ENCODE measurements at regions not wholly inside any gene's neighbourhood (a gene's known extent, or its start where the extent isn't known, plus 50 kb on each side); places are given as distances from the start of the nearest gene placed in this dataset.

DNA sequence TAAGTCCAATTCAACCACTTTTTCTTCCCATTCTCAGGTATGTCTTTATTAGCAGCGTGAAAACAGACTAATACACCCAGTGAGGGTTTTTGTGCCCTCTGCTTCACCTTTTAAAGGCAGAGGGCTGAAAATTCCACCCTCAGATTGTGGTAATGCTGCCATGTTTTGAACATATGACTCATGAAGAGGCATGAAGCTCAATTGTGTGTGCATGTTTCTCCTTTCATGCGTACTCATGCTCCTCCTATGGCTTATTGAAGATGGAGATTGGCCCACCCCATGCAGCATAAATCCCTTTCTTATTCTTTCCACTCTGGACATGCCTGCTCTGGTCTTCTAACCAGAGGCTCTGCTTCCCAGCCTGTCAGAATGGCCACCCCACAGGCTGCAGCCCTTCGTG is 168.0 kb upstream of the PRKCQ start:
- Histone ChIP-seq H3K4me1 (ENCODE audit: control insufficient read depth in 1 of 2, extremely low read depth in 1 of 2, insufficient read depth in 2 of 2, low read length in 2 of 2) (no peaks in the 10 kb centered on the region), H3K27me3 (replicated peaks in 1 of 2; ENCODE audit: control insufficient read depth in 2 of 2, extremely low read depth in 1 of 2, insufficient read depth in 2 of 2, low read length in 1 of 2) (peaks cover 0 to 3% of the 10 kb centered on the region in 2 experiments), H3K27ac (ENCODE audit: low read length) (no peak overlapping the region), H3K4me3 (ENCODE audit: control insufficient read depth in 1 of 2, extremely low read depth in 1 of 2, low read length in 1 of 2) (no peak overlapping the region), H3K36me3 (ENCODE audit: control insufficient read depth in 2 of 2, extremely low read depth in 1 of 2, insufficient read depth in 1 of 2, low read length in 1 of 2) (no peaks in the 10 kb centered on the region), H3K9me3 (no peaks in the 10 kb centered on the region)
- Mint-ChIP-seq H3K4me1 (no peaks in the 10 kb centered on the region), H3K27me3 (peaks cover 13 to 21% of the 10 kb centered on the region in 2 donors), H3K4me3 (no peak overlapping the region), H3K27ac (no peak overlapping the region), H3K36me3 (no peaks in the 10 kb centered on the region), H3K9me3 (peaks cover 3 to 5% (median 4%) of the 10 kb centered on the region in 3 donors)
- DNase-seq (no peak), ATAC-seq (replicated peaks in 1 of 4) (no peak)
- WGBS (ENCODE audit: insufficient coverage): 74% methylated on average over 2 of the region's 3 CpGs
- ChIA-PET POLR2A (no interaction called here), CTCF (no interaction called here)

DNA sequence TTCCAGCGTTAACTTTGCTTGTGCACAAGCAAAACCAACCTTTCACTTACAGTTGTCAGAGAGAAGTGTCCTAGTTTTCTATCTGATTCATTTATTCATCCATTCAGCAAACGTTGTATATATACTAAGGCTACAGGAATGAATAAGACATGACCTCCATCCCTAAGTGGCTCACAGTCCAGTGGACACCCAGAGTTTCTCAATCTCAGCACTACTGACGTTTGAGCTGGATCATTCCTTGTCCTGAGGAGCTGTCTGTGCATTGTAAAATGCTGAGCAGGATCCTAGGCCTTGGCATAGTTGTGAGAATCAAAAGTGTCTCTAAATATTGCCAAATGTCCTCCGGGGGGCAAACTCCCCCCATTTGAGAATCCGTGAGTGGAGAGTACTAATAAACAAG is 166.7 kb upstream of the PRKCQ start:
- H3K4me3 ChIP-seq (ENCODE audit: control insufficient read depth in 1 of 2, extremely low read depth in 1 of 2, low read length in 1 of 2): no peak overlapping the region
- Mint-ChIP-seq H3K4me3 (no peak overlapping the region), H3K4me1 (no peaks in the 10 kb centered on the region), H3K36me3 (no peaks in the 10 kb centered on the region), H3K27ac (no peak overlapping the region), H3K9me3 (peaks cover 3 to 5% (median 4%) of the 10 kb centered on the region in 3 donors), H3K27me3 (peaks cover 13 to 21% of the 10 kb centered on the region in 2 donors)
- H3K4me1 ChIP-seq (ENCODE audit: control insufficient read depth in 1 of 2, extremely low read depth in 1 of 2, insufficient read depth in 2 of 2, low read length in 2 of 2): no peaks in the 10 kb centered on the region
- no peaks in the 10 kb centered on the region for H3K9me3 ChIP-seq
- no peak overlapping the region for H3K27ac ChIP-seq (ENCODE audit: low read length)
- ChIA-PET CTCF (no interaction called here), POLR2A (no interaction called here)
- ATAC-seq (replicated peaks in 1 of 4) (no peak), DNase-seq (no peak)
- peaks cover 0 to 3% of the 10 kb centered on the region in 2 experiments for H3K27me3 ChIP-seq (replicated peaks in 1 of 2; ENCODE audit: control insufficient read depth in 2 of 2, extremely low read depth in 1 of 2, insufficient read depth in 2 of 2, low read length in 1 of 2)
- WGBS (ENCODE audit: insufficient coverage): 86% methylated on average over 4 of the region's 5 CpGs
- no peaks in the 10 kb centered on the region for H3K36me3 ChIP-seq (ENCODE audit: control insufficient read depth in 2 of 2, extremely low read depth in 1 of 2, insufficient read depth in 1 of 2, low read length in 1 of 2)

DNA sequence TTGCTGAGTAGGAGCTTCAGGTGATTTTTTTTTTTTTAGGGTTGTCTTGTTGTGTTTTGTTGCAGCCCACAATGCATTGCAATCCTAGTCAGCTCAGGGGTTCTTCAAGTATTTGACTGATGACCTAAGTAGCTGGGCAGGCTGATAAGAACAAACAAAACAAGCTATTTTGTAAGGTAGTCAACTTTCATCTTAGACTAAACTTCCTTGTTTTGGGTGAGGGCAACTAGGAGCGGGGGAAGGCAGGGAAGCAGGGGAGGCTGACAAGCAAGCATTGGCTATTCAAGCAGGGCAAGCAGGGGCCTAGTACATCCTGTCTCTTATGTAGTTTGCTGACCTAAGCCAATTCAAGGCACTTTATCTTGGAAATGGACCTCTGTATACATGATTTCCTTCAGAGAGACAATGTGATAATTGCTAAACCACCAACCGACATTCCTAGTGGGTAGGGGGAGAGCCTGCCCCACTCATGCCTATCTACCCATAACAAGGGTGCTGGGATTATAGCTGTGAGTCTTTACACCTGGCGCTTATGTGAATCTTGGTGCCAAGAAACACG is 163.3 kb upstream of the PRKCQ start:
- 86% methylated on average over 1 of the region's 4 CpGs for WGBS (ENCODE audit: insufficient coverage)
- CTCF ChIA-PET: no interaction called here

DNA sequence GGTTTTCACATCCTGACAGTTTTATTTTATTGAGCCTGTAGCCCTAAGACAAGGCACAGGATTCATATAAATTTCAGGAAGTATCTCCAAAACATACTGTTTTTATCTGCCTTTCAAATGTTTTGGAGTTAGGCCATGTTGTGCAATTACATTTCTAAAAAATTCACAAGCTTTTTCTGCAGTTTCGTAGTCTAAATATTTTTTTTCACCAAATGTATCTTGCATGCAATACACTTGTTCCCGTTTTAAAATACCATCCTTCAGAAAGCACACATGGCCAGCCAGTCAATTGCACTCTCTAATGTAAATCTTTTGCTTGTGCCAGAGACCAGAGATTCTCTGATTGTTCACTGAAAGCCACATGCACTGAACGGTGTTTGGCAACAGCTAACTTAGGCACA is 161.5 kb upstream of the PRKCQ start:
- POLR2A ChIA-PET: no interaction called here
- 57% methylated on average over 1 of the region's 3 CpGs for WGBS (ENCODE audit: insufficient coverage)
- Mint-ChIP-seq H3K4me1 (peaks cover 0 to 3% (median 0%) of the 10 kb centered on the region in 3 donors), H3K36me3 (no peaks in the 10 kb centered on the region), H3K4me3 (no peak overlapping the region), H3K27me3 (peaks cover 4 to 19% of the 10 kb centered on the region in 2 donors), H3K9me3 (no peaks in the 10 kb centered on the region), H3K27ac (no peak overlapping the region)
- Histone ChIP-seq H3K9me3 (no peaks in the 10 kb centered on the region), H3K4me3 (ENCODE audit: control insufficient read depth in 1 of 2, extremely low read depth in 1 of 2, low read length in 1 of 2) (no peak overlapping the region), H3K27me3 (replicated peaks in 1 of 2; ENCODE audit: control insufficient read depth in 2 of 2, extremely low read depth in 1 of 2, insufficient read depth in 2 of 2, low read length in 1 of 2) (peaks cover 0 to 30% of the 10 kb centered on the region in 2 experiments), H3K36me3 (ENCODE audit: control insufficient read depth in 2 of 2, extremely low read depth in 1 of 2, insufficient read depth in 1 of 2, low read length in 1 of 2) (no peaks in the 10 kb centered on the region), H3K27ac (ENCODE audit: low read length) (no peak overlapping the region), H3K4me1 (ENCODE audit: control insufficient read depth in 1 of 2, extremely low read depth in 1 of 2, insufficient read depth in 2 of 2, low read length in 2 of 2) (peaks cover 0 to 3% of the 10 kb centered on the region in 2 experiments)
- no peak for DNase-seq
- no peak for ATAC-seq (replicated peaks in 1 of 4)
- CTCF ChIA-PET: no interaction called here

More for the DNA sequence above, 163.3 kb upstream of the PRKCQ start:
- H3K27me3 Mint-ChIP-seq: peaks cover 8 to 22% of the 10 kb centered on the region in 2 donors
- no peaks in the 10 kb centered on the region for H3K36me3 Mint-ChIP-seq
- Histone ChIP-seq H3K4me1 (ENCODE audit: control insufficient read depth in 1 of 2, extremely low read depth in 1 of 2, insufficient read depth in 2 of 2, low read length in 2 of 2) (peaks cover 0 to 2% of the 10 kb centered on the region in 2 experiments), H3K36me3 (ENCODE audit: control insufficient read depth in 2 of 2, extremely low read depth in 1 of 2, insufficient read depth in 1 of 2, low read length in 1 of 2) (no peaks in the 10 kb centered on the region), H3K9me3 (no peaks in the 10 kb centered on the region), H3K27ac (ENCODE audit: low read length) (no peak overlapping the region), H3K4me3 (ENCODE audit: control insufficient read depth in 1 of 2, extremely low read depth in 1 of 2, low read length in 1 of 2) (no peak overlapping the region), H3K27me3 (replicated peaks in 1 of 2; ENCODE audit: control insufficient read depth in 2 of 2, extremely low read depth in 1 of 2, insufficient read depth in 2 of 2, low read length in 1 of 2) (peaks cover 0 to 16% of the 10 kb centered on the region in 2 experiments)
- no peak overlapping the region for H3K4me3 Mint-ChIP-seq
- no peaks in the 10 kb centered on the region for H3K4me1 Mint-ChIP-seq
- no peaks in the 10 kb centered on the region for H3K9me3 Mint-ChIP-seq
- no peak for ATAC-seq (replicated peaks in 1 of 4)
- POLR2A ChIA-PET: interaction anchor here in 1 of 2 donors (0.6 kb wide), 1 partner anchor 14 kb away, joined by 3 read pairs; no protein-coding TSS in a partner anchor
- no peak overlapping the region for H3K27ac Mint-ChIP-seq
- DNase-seq: no peak

DNA sequence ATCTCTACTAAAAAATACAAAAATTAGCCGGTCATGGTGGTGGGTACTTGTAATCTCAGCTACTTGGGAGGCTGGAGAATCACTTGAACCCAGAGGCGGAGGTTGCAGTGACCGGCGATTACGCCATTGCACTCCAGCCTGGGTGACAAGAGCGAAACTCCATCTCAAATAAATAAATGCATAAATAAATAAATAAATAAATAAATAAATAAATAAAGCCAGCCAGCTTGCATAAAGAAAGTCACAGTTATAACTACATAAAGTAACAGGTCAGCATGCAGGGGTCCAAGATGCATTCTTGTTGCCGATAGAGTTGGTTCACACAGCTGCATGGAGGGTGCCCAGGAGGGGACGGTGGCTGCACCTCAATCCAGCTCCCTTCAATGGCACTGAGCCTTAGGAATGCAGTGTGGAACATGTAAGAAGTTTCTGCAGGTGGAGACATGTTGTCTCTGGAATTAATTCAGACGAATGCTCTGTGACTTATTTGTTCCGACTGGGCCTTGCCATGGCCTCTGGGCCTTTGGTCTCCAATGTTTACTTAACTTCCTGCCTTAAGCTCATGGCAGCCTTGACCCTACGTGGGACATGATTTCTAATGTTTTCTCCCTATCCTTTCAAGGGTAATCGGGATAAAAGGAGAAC is 159.6 kb upstream of the PRKCQ start:
- Histone ChIP-seq H3K27me3 (replicated peaks in 1 of 2; ENCODE audit: control insufficient read depth in 2 of 2, extremely low read depth in 1 of 2, insufficient read depth in 2 of 2, low read length in 1 of 2) (peaks cover 0 to 38% of the 10 kb centered on the region in 2 experiments), H3K4me1 (ENCODE audit: control insufficient read depth in 1 of 2, extremely low read depth in 1 of 2, insufficient read depth in 2 of 2, low read length in 2 of 2) (peaks cover 0 to 3% of the 10 kb centered on the region in 2 experiments), H3K4me3 (ENCODE audit: control insufficient read depth in 1 of 2, extremely low read depth in 1 of 2, low read length in 1 of 2) (no peak overlapping the region), H3K36me3 (ENCODE audit: control insufficient read depth in 2 of 2, extremely low read depth in 1 of 2, insufficient read depth in 1 of 2, low read length in 1 of 2) (no peaks in the 10 kb centered on the region), H3K9me3 (no peaks in the 10 kb centered on the region), H3K27ac (ENCODE audit: low read length) (no peak overlapping the region)
- Mint-ChIP-seq H3K27me3 (peaks cover 16 to 31% of the 10 kb centered on the region in 2 donors), H3K27ac (no peak overlapping the region), H3K4me3 (no peak overlapping the region), H3K36me3 (no peaks in the 10 kb centered on the region), H3K4me1 (peaks cover 0 to 3% (median 0%) of the 10 kb centered on the region in 3 donors), H3K9me3 (no peaks in the 10 kb centered on the region)
- DNase-seq (no peak), ATAC-seq (replicated peaks in 1 of 4) (no peak)
- CTCF ChIA-PET: no interaction called here
- WGBS (ENCODE audit: insufficient coverage): 95% methylated on average over 2 of the region's 12 CpGs
- POLR2A ChIA-PET: no interaction called here

DNA sequence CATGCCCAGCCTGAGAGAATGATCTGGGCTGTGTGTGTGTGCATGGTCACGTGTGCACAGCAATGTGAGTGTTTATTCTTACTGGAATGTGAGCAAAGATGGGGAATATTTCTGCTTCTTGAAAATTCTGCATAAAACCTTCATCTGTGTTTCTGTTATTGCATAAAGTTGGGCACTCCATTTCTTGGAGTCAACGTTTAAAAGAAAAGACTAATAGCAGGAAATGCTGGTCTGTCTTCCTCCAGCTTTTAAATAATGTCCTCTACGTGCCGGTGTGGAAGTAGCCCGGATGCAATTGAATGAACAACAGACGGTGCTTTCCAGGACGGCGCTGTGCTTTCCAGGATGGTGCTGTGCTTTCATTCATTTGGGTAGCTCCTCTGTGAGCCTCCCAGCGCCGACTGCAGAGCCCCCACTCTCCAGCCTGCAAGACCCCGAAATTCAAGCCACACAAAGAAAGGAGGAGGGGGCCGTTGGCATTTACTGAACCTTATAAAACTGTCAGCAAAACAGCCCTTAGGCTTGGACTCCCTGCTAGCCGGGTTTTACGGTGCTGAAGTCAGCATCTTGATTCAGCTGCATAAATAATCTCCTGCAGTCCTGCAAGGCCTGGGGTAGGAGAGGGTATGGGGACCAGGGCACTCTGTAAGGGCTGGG is 158.2 kb upstream of the PRKCQ start:
- CTCF ChIA-PET: no interaction called here
- Mint-ChIP-seq H3K9me3 (no peaks in the 10 kb centered on the region), H3K27ac (no peak overlapping the region)

More for the DNA sequence above, 158.2 kb upstream of the PRKCQ start:
- DNase-seq: no peak
- peaks cover 0 to 3% of the 10 kb centered on the region in 2 experiments for H3K4me1 ChIP-seq (ENCODE audit: control insufficient read depth in 1 of 2, extremely low read depth in 1 of 2, insufficient read depth in 2 of 2, low read length in 2 of 2)
- peaks cover 0 to 43% of the 10 kb centered on the region in 2 experiments for H3K27me3 ChIP-seq (replicated peaks in 1 of 2; ENCODE audit: control insufficient read depth in 2 of 2, extremely low read depth in 1 of 2, insufficient read depth in 2 of 2, low read length in 1 of 2)
- no peak for ATAC-seq (replicated peaks in 1 of 4)
- POLR2A ChIA-PET: no interaction called here
- Mint-ChIP-seq H3K4me1 (peaks cover 0 to 3% (median 0%) of the 10 kb centered on the region in 3 donors), H3K4me3 (no peak overlapping the region), H3K36me3 (no peaks in the 10 kb centered on the region), H3K27me3 (peaks cover 28 to 37% of the 10 kb centered on the region in 2 donors)
- no peaks in the 10 kb centered on the region for H3K9me3 ChIP-seq
- H3K27ac ChIP-seq (ENCODE audit: low read length): no peak overlapping the region
- 19% methylated on average over 11 of the region's 14 CpGs for WGBS (ENCODE audit: insufficient coverage)
- H3K36me3 ChIP-seq (ENCODE audit: control insufficient read depth in 2 of 2, extremely low read depth in 1 of 2, insufficient read depth in 1 of 2, low read length in 1 of 2): no peaks in the 10 kb centered on the region
- H3K4me3 ChIP-seq (ENCODE audit: control insufficient read depth in 1 of 2, extremely low read depth in 1 of 2, low read length in 1 of 2): no peak overlapping the region

All from T-cell (primary cell).